ENCODE measurements at regions not wholly inside any gene's neighbourhood (a gene's known extent, or its start where the extent isn't known, plus 50 kb on each side); places are given as distances from the start of the nearest gene placed in this dataset.

DNA sequence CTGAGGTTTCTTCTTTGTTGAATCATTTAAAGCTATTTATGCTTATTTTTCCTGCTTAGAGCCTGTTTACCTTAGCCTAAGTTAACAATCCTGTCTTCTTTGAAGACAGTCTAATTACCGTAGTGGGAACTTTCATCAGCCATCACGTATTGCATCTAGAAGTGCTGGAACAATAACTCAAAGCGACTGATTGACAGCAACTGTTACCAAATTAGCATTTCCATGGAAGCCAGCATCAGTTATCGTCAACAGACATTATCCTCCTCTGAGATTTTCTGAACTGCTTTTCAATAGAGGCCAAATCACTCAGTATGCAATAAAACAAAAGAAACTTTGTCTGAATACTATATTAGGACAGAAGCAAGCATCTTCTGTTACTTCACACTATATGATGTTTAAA, 433.3 kb upstream of the SLITRK1 start:
- no peak overlapping the region for H3K4me3 ChIP-seq (ENCODE audit: low read length)
- H3K27me3 ChIP-seq (ENCODE audit: low read length) = no peaks in the 10 kb centered on the region
- H3K36me3 ChIP-seq (ENCODE audit: low read depth, low read length) = no peaks in the 10 kb centered on the region
- no peaks in the 10 kb centered on the region for H3K79me2 ChIP-seq (ENCODE audit: low read length)
- no TSS peak for BruUV-seq (replicated peaks)
- no peaks in the 10 kb centered on the region for H3K9me3 ChIP-seq (ENCODE audit: low read length)
- no peaks in the 10 kb centered on the region for H3F3A ChIP-seq (ENCODE audit: low read length, unreplicated experiment)
- TF ChIP-seq EZH2 (IDR thresholded peaks at IDR 0.05; ENCODE audit: low read length, unreplicated experiment) (no peak), EZH2phosphoT487 (IDR thresholded peaks at IDR 0.05; ENCODE audit: borderline replicate concordance, low read length) (no peak)
- TF ChIP-seq, protein P1, sequence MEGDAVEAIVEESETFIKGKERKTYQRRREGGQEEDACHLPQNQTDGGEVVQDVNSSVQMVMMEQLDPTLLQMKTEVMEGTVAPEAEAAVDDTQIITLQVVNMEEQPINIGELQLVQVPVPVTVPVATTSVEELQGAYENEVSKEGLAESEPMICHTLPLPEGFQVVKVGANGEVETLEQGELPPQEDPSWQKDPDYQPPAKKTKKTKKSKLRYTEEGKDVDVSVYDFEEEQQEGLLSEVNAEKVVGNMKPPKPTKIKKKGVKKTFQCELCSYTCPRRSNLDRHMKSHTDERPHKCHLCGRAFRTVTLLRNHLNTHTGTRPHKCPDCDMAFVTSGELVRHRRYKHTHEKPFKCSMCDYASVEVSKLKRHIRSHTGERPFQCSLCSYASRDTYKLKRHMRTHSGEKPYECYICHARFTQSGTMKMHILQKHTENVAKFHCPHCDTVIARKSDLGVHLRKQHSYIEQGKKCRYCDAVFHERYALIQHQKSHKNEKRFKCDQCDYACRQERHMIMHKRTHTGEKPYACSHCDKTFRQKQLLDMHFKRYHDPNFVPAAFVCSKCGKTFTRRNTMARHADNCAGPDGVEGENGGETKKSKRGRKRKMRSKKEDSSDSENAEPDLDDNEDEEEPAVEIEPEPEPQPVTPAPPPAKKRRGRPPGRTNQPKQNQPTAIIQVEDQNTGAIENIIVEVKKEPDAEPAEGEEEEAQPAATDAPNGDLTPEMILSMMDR (conservative IDR thresholded peaks at IDR 0.05; ENCODE audit: low read depth, low read length) = no peak
- no peaks in the 10 kb centered on the region for H3K4me1 ChIP-seq (ENCODE audit: insufficient read depth, low read length)
- no peak overlapping the region for H3K9ac ChIP-seq (ENCODE audit: low read length)
- no peaks in the 10 kb centered on the region for H4K20me1 ChIP-seq (ENCODE audit: low read length)
- intact Hi-C loops (cut with micrococcal nuclease) = no loop called here
- DNase-seq (no peak), ATAC-seq (no peak)
- no peak overlapping the region for H3K4me2 ChIP-seq (ENCODE audit: low read length)
- CTCF ChIA-PET = no interaction called here
- no peak overlapping the region for H3K27ac ChIP-seq (ENCODE audit: low read length)
- no peak overlapping the region for H2AFZ ChIP-seq (ENCODE audit: low read length)
- POLR2A ChIA-PET (ENCODE audit: unreplicated experiment) = no interaction called here
- H3K9me2 ChIP-seq (replicated peaks; ENCODE audit: low read length) = no peaks in the 10 kb centered on the region

DNA sequence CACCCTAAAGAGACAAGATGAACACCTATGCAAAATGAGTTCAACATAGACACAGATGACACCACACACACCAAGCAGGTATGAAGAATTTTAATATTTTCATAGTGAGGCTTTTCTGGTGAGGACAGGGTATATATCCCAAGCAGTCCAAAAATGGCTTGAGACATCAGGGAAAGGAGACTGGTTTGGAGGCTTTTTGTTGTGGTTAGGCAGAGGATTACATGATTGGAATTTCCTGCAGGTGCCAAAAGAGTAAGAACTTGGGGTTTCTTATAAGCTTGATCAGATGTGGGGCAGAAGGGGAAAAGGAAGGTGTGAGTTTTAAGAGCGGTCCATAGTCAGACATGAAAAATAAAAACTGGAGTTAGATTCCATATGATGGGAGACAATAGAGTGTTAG, 420.8 kb upstream of the SLITRK1 start:
- Histone ChIP-seq H3K36me3 (ENCODE audit: low read depth, low read length) (no peaks in the 10 kb centered on the region), H4K20me1 (ENCODE audit: low read length) (no peaks in the 10 kb centered on the region), H3K9ac (ENCODE audit: low read length) (no peak overlapping the region), H3K4me1 (ENCODE audit: insufficient read depth, low read length) (no peaks in the 10 kb centered on the region), H3K79me2 (ENCODE audit: low read length) (no peaks in the 10 kb centered on the region), H3K9me2 (replicated peaks; ENCODE audit: low read length) (no peaks in the 10 kb centered on the region), H2AFZ (ENCODE audit: low read length) (no peak overlapping the region), H3K27me3 (ENCODE audit: low read length) (no peaks in the 10 kb centered on the region), H3K27ac (ENCODE audit: low read length) (no peak overlapping the region), H3K4me2 (ENCODE audit: low read length) (no peak overlapping the region), H3K9me3 (ENCODE audit: low read length) (no peaks in the 10 kb centered on the region), H3F3A (ENCODE audit: low read length, unreplicated experiment) (no peaks in the 10 kb centered on the region), H3K4me3 (ENCODE audit: low read length) (no peak overlapping the region)
- intact Hi-C loops (cut with micrococcal nuclease) = no loop called here
- TF ChIP-seq, protein P1 (conservative IDR thresholded peaks at IDR 0.05; ENCODE audit: low read depth, low read length) = no peak
- TF ChIP-seq EZH2 (IDR thresholded peaks at IDR 0.05; ENCODE audit: low read length, unreplicated experiment) (no peak), EZH2phosphoT487 (IDR thresholded peaks at IDR 0.05; ENCODE audit: borderline replicate concordance, low read length) (no peak)
- ATAC-seq (no peak), DNase-seq (no peak)
- no TSS peak for BruUV-seq (replicated peaks)
- CTCF ChIA-PET = no interaction called here
- POLR2A ChIA-PET (ENCODE audit: unreplicated experiment) = no interaction called here

DNA sequence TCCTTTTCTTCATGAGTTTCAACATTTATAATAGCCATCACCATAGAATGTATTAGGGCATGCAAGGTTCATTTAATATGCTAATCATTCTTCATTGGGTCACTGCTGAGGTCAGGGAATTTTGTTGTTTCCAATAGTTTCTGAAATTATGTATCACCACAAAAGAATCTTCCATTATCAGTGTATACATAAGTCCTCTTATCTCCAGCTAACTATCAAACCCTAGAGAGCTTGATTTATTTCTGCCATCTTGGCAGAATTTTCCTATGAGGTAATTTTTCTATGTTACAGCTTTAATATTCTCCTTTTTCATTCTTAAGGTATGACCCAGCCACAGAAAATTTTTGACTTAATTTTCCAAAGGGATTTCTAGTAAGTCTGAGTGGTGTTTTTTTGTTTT, 415.0 kb upstream of the SLITRK1 start:
- Histone ChIP-seq H2AFZ (ENCODE audit: low read length) (no peak overlapping the region), H3K9ac (ENCODE audit: low read length) (no peak overlapping the region), H3K4me2 (ENCODE audit: low read length) (no peak overlapping the region), H3K9me3 (ENCODE audit: low read length) (no peaks in the 10 kb centered on the region), H4K20me1 (ENCODE audit: low read length) (no peaks in the 10 kb centered on the region), H3K36me3 (ENCODE audit: low read depth, low read length) (no peaks in the 10 kb centered on the region), H3K4me3 (ENCODE audit: low read length) (no peak overlapping the region), H3K4me1 (ENCODE audit: insufficient read depth, low read length) (no peaks in the 10 kb centered on the region), H3K9me2 (replicated peaks; ENCODE audit: low read length) (no peaks in the 10 kb centered on the region), H3K27ac (ENCODE audit: low read length) (no peak overlapping the region), H3K79me2 (ENCODE audit: low read length) (no peaks in the 10 kb centered on the region), H3F3A (ENCODE audit: low read length, unreplicated experiment) (no peaks in the 10 kb centered on the region), H3K27me3 (ENCODE audit: low read length) (no peaks in the 10 kb centered on the region)
- intact Hi-C loops (cut with micrococcal nuclease) = no loop called here
- no TSS peak for BruUV-seq (replicated peaks)
- CTCF ChIA-PET = no interaction called here
- no peak for TF ChIP-seq EZH2 (IDR thresholded peaks at IDR 0.05; ENCODE audit: low read length, unreplicated experiment)
- TF ChIP-seq EZH2phosphoT487 (IDR thresholded peaks at IDR 0.05; ENCODE audit: borderline replicate concordance, low read length) = no peak
- TF ChIP-seq, protein P1 (conservative IDR thresholded peaks at IDR 0.05; ENCODE audit: low read depth, low read length) = no peak
- ATAC-seq = no peak
- POLR2A ChIA-PET (ENCODE audit: unreplicated experiment) = no interaction called here
- DNase-seq = no peak
